ENCODE measurements at regions not wholly inside any gene's neighbourhood (a gene's known extent, or its start where the extent isn't known, plus 50 kb on each side); places are given as distances from the start of the nearest gene placed in this dataset.

GRCh38 chr1:102186536-102186935 lies 189.8 kb upstream of the OLFM3 start:
- TF ChIP-seq CTCF (IDR thresholded peaks at IDR 0.05) (no peak), POLR2AphosphoS5 (IDR thresholded peaks at IDR 0.05) (no peak), EP300 (IDR thresholded peaks at IDR 0.05) (no peak), POLR2A (IDR thresholded peaks at IDR 0.05) (no peak)
- no peak for DNase-seq
- Histone ChIP-seq H3K27me3 (no peaks in the 10 kb centered on the region), H3K4me3 (no peak overlapping the region), H3K9me3 (no peaks in the 10 kb centered on the region), H3K4me1 (no peaks in the 10 kb centered on the region), H3K36me3 (no peaks in the 10 kb centered on the region), H3K27ac (no peak overlapping the region)
- WGBS, 2 donors, result 72 to 81% methylated on average over 2 of the region's 2 CpGs
- intact Hi-C loops (cut with DNase I), result no loop called here

- WGBS, 2 donors, result 49 to 56% methylated on average over 1 of the region's 1 CpG
- intact Hi-C loops (cut with DNase I), result no loop called here
- no peak overlapping the region for H3K4me3 ChIP-seq
- no peaks in the 10 kb centered on the region for H3K36me3 ChIP-seq
- DNase-seq, result no peak
- H3K27me3 ChIP-seq, result no peaks in the 10 kb centered on the region
- TF ChIP-seq CTCF (IDR thresholded peaks at IDR 0.05) (no peak), POLR2A (IDR thresholded peaks at IDR 0.05) (no peak), POLR2AphosphoS5 (IDR thresholded peaks at IDR 0.05) (no peak), EP300 (IDR thresholded peaks at IDR 0.05) (no peak)
- no peak overlapping the region for H3K27ac ChIP-seq
- no peaks in the 10 kb centered on the region for H3K9me3 ChIP-seq
- no peaks in the 10 kb centered on the region for H3K4me1 ChIP-seq
These were observed 188.5 kb upstream of the OLFM3 start for GRCh38 chr1:102185260-102185659.

- TF ChIP-seq EP300 (IDR thresholded peaks at IDR 0.05) (no peak), CTCF (IDR thresholded peaks at IDR 0.05) (no peak), POLR2AphosphoS5 (IDR thresholded peaks at IDR 0.05) (no peak), POLR2A (IDR thresholded peaks at IDR 0.05) (no peak)
- no peaks in the 10 kb centered on the region for H3K4me1 ChIP-seq
- no peak overlapping the region for H3K4me3 ChIP-seq
- no peaks in the 10 kb centered on the region for H3K9me3 ChIP-seq
- intact Hi-C loops (cut with DNase I), result no loop called here
- no peak for DNase-seq
- no peaks in the 10 kb centered on the region for H3K27me3 ChIP-seq
- H3K27ac ChIP-seq, result no peak overlapping the region
- H3K36me3 ChIP-seq, result no peaks in the 10 kb centered on the region
These were observed 187.8 kb upstream of the OLFM3 start for GRCh38 chr1:102184477-102184876.

GRCh38 chr1:102183711-102184110 lies 187.0 kb upstream of the OLFM3 start:
- no peak for TF ChIP-seq CTCF (IDR thresholded peaks at IDR 0.05)
- TF ChIP-seq POLR2A (IDR thresholded peaks at IDR 0.05), result no peak
- TF ChIP-seq EP300 (IDR thresholded peaks at IDR 0.05), result no peak
- TF ChIP-seq POLR2AphosphoS5 (IDR thresholded peaks at IDR 0.05), result no peak
- DNase-seq, result no peak
- H3K4me1 ChIP-seq, result no peaks in the 10 kb centered on the region
- no peaks in the 10 kb centered on the region for H3K36me3 ChIP-seq
- H3K27me3 ChIP-seq, result no peaks in the 10 kb centered on the region
- no peak overlapping the region for H3K4me3 ChIP-seq
- H3K27ac ChIP-seq, result no peak overlapping the region
- WGBS, 2 donors, result 66 to 81% methylated on average over 2 of the region's 2 CpGs
- intact Hi-C loops (cut with DNase I), result no loop called here
- H3K9me3 ChIP-seq, result no peaks in the 10 kb centered on the region

- H3K9me3 ChIP-seq, result no peaks in the 10 kb centered on the region
- TF ChIP-seq CTCF (IDR thresholded peaks at IDR 0.05) (no peak), POLR2AphosphoS5 (IDR thresholded peaks at IDR 0.05) (no peak), POLR2A (IDR thresholded peaks at IDR 0.05) (no peak), EP300 (IDR thresholded peaks at IDR 0.05) (no peak)
- H3K4me1 ChIP-seq, result no peaks in the 10 kb centered on the region
- no peak overlapping the region for H3K4me3 ChIP-seq
- 76 to 87% methylated on average over 5 of the region's 5 CpGs for WGBS, 2 donors
- no peaks in the 10 kb centered on the region for H3K27me3 ChIP-seq
- no peak for DNase-seq
- intact Hi-C loops (cut with DNase I), result no loop called here
- H3K36me3 ChIP-seq, result no peaks in the 10 kb centered on the region
- H3K27ac ChIP-seq, result no peak overlapping the region
These were observed 186.0 kb upstream of the OLFM3 start for GRCh38 chr1:102182603-102183260.
